HG03139 (cell line): ENCODE measurements at regions not wholly inside any gene's neighbourhood (a gene's known extent, or its start where the extent isn't known, plus 50 kb on each side); places are given as distances from the start of the nearest gene placed in this dataset.

Source experiments
- ATAC-seq: cut with Tn5 transposase; IDR thresholded peaks from one replicate; pipeline ENCODE4 v1.9.1; 2021; ENCODE audit not compliant: unreplicated experiment

- ATAC-seq: no peak
Observed at GRCh38 chr12:90407841-90408240, 547.1 kb downstream of the CCER1 start.

- ATAC-seq: peak; percentile 69
Observed at GRCh38 chr12:90404071-90404470, 550.9 kb downstream of the CCER1 start.

GRCh38 chr12:90401185-90401584 lies 553.8 kb downstream of the CCER1 start:
- ATAC-seq: no peak

- ATAC-seq: no peak
Observed at GRCh38 chr12:90399357-90399756, 555.6 kb downstream of the CCER1 start.

GRCh38 chr12:90398285-90398836 lies 556.6 kb downstream of the CCER1 start:
- no peak for ATAC-seq

- ATAC-seq: no peak
Observed at GRCh38 chr12:90396556-90396955, 558.4 kb downstream of the CCER1 start.

- ATAC-seq: no peak
Observed at GRCh38 chr12:90393652-90394051, 561.3 kb downstream of the CCER1 start.

GRCh38 chr12:90393089-90393488 lies 561.9 kb downstream of the CCER1 start:
- no peak for ATAC-seq

GRCh38 chr12:90390947-90391346 lies 564.0 kb downstream of the CCER1 start:
- ATAC-seq: no peak

- no peak for ATAC-seq
Observed at GRCh38 chr12:90368081-90368480, 586.9 kb downstream of the CCER1 start.

GRCh38 chr12:90366286-90366685 lies 588.7 kb downstream of the CCER1 start:
- no peak for ATAC-seq

- no peak for ATAC-seq
Observed at GRCh38 chr12:90360300-90360699, 594.7 kb downstream of the CCER1 start.

- no peak for ATAC-seq
Observed at GRCh38 chr12:90355711-90356355, 599.1 kb downstream of the CCER1 start.

GRCh38 chr12:90343966-90344365 lies 611.0 kb downstream of the CCER1 start:
- ATAC-seq: no peak

GRCh38 chr12:90342081-90342480 lies 612.9 kb downstream of the CCER1 start:
- ATAC-seq: no peak

- ATAC-seq: no peak
Observed at GRCh38 chr12:90339837-90340236, 615.1 kb downstream of the CCER1 start.

- ATAC-seq: no peak
Observed at GRCh38 chr12:90338365-90338764, 616.6 kb downstream of the CCER1 start.

- ATAC-seq: no peak
Observed at GRCh38 chr12:90337018-90337417, 618.0 kb downstream of the CCER1 start.

- no peak for ATAC-seq
Observed at GRCh38 chr12:90335566-90335965, 619.4 kb downstream of the CCER1 start.

- no peak for ATAC-seq
Observed at GRCh38 chr12:90333939-90334338, 621.0 kb downstream of the CCER1 start.

GRCh38 chr12:90333424-90333823 lies 621.6 kb downstream of the CCER1 start:
- no peak for ATAC-seq

GRCh38 chr12:90331821-90332220 lies 623.2 kb downstream of the CCER1 start:
- no peak for ATAC-seq

- no peak for ATAC-seq
Observed at GRCh38 chr12:90331262-90331661, 622.6 kb upstream of the ATP2B1 start.
